Hepatocyte (in vitro differentiated cells): ENCODE measurements at regions not wholly inside any gene's neighbourhood (a gene's known extent, or its start where the extent isn't known, plus 50 kb on each side); places are given as distances from the start of the nearest gene placed in this dataset.
A peak's percentile ranks its signal among the peaks of the same experiment; 100 is the strongest.

ENCODE experiments used
- DNase-seq: peaks from one replicate; pipeline ENCODE4 v3.0.0-alpha.2; 2016; ENCODE audit warnings: low spot score
- H2AFZ ChIP-seq: fragments of 200-600 bp; sonication (generic); 2 replicates; pipeline ENCODE4 v1.6.0; 2016; ENCODE audit warnings: antibody characterized with exemption, mild to moderate bottlenecking
- H3K27ac ChIP-seq: fragments of 200-600 bp; sonication (generic); 2 replicates; pipeline ENCODE4 v1.5.1; 2016; ENCODE audit warnings: mild to moderate bottlenecking
- H3K27me3 ChIP-seq: fragments of 200-600 bp; sonication (generic); 2 replicates; pipeline ENCODE4 v1.6.1; 2016
- H3K36me3 ChIP-seq: fragments of 200-600 bp; sonication (generic); replicated peaks from 2 replicates; pipeline ENCODE4 v1.5.1; 2016; ENCODE audit warnings: low read depth; ENCODE audit not compliant: insufficient read depth
- H3K4me1 ChIP-seq: fragments of 200-600 bp; sonication (generic); 2 replicates; pipeline ENCODE4 v1.5.1; 2016; ENCODE audit warnings: mild to moderate bottlenecking, moderate library complexity; ENCODE audit not compliant: insufficient read depth
- H3K4me2 ChIP-seq: fragments of 200-600 bp; sonication (generic); 2 replicates; pipeline ENCODE4 v1.6.0; 2016
- H3K4me3 ChIP-seq: fragments of 200-600 bp; sonication (generic); 2 replicates; pipeline ENCODE4 v1.5.1; 2016; ENCODE audit warnings: mild to moderate bottlenecking
- H3K79me2 ChIP-seq: fragments of 200-600 bp; sonication (generic); 2 replicates; pipeline ENCODE4 v1.6.0; 2017; ENCODE audit warnings: mild to moderate bottlenecking
- H3K9me2 ChIP-seq: fragments of 200-600 bp; sonication (generic); replicated peaks from 2 replicates; pipeline ENCODE4 v1.6.0; 2017; ENCODE audit warnings: mild to moderate bottlenecking; ENCODE audit not compliant: insufficient read depth
- H3K9me3 ChIP-seq: fragments of 200-600 bp; sonication (generic); 2 replicates; pipeline ENCODE4 v1.5.1; 2016; ENCODE audit warnings: low read depth, mild to moderate bottlenecking
- H4K20me1 ChIP-seq: fragments of 200-600 bp; sonication (generic); 2 replicates; pipeline ENCODE4 v1.6.0; 2016; ENCODE audit warnings: mild to moderate bottlenecking; ENCODE audit not compliant: insufficient read depth, poor library complexity, severe bottlenecking
- EZH2 ChIP-seq: fragments of 200-600 bp; sonication (generic); IDR thresholded peaks from 2 replicates; pipeline ENCODE4 v1.6.1; 2016; ENCODE audit warnings: antibody characterized with exemption, mild to moderate bottlenecking, borderline replicate concordance
- EZH2phosphoT487 ChIP-seq: fragments of 200-600 bp; sonication (generic); IDR thresholded peaks from one replicate; pipeline ENCODE4 v1.6.1; 2018; ENCODE audit warnings: antibody characterized with exemption, mild to moderate bottlenecking, low read depth, moderate library complexity; ENCODE audit not compliant: unreplicated experiment, severe bottlenecking
- WGBS: methylation state at CpG from one replicate; pipeline ENCODE4 v1.1.6; 2016; ENCODE audit warnings: low lambda C conversion rate; ENCODE audit errors: missing lambda C conversion rate; 5-methylcytosine and 5-hydroxymethylcytosine counted together
- TF ChIP-seq, protein P1 (sequence below): fragments of 200-600 bp; sonication (generic); IDR thresholded peaks from 2 replicates; pipeline ENCODE4 v1.5.1; 2016; ENCODE audit warnings: antibody characterized with exemption, mild to moderate bottlenecking; ENCODE audit not compliant: poor library complexity

DNA sequence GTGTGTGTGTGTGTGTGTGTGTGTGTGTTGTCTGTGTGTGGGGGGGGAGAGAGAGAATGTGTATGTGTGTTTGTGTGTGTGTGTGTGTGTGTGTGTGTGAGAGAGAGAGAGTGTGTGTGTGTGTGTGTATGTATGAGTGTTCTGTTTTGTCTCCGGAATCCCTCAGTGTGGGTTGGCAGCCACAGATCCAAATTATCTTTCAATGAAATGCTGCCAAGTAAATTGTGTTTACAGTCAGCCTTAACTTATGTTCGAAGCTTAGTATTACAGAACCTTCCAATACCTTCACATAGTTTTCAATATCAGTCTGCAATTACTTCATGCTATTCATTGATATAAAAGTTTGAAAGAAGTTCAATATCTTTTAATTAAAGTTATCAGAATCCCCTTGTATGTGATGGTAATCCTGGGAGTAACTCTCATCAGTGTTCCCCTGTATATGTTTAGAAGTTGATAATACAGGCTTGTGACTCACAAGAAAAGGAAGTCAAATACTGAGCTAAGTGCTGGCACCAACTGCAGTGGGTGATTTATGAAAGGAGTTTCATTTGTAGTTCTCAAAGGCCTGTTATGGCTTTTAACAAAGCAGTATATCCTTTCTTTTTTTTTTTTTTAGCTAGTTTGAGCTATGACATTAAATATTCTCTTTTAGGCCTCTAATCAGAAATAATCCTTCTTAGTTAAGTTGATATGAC is 51.6 kb upstream of the HTR2C start:
- Histone ChIP-seq H3K9me2 (no peaks in the 10 kb centered on the region), H2AFZ (no peak overlapping the region), H3K4me3 (no peak overlapping the region), H3K36me3 (no peaks in the 10 kb centered on the region), H4K20me1 (no peaks in the 10 kb centered on the region), H3K27me3 (no peaks in the 10 kb centered on the region), H3K79me2 (no peaks in the 10 kb centered on the region), H3K27ac (no peak overlapping the region), H3K4me1 (peaks cover 6% of the 10 kb centered on the region), H3K4me2 (peak overlapping the region; percentile 43), H3K9me3 (no peaks in the 10 kb centered on the region)
- WGBS, result 54% methylated on average over 2 of the region's 2 CpGs
- TF ChIP-seq, protein P1, sequence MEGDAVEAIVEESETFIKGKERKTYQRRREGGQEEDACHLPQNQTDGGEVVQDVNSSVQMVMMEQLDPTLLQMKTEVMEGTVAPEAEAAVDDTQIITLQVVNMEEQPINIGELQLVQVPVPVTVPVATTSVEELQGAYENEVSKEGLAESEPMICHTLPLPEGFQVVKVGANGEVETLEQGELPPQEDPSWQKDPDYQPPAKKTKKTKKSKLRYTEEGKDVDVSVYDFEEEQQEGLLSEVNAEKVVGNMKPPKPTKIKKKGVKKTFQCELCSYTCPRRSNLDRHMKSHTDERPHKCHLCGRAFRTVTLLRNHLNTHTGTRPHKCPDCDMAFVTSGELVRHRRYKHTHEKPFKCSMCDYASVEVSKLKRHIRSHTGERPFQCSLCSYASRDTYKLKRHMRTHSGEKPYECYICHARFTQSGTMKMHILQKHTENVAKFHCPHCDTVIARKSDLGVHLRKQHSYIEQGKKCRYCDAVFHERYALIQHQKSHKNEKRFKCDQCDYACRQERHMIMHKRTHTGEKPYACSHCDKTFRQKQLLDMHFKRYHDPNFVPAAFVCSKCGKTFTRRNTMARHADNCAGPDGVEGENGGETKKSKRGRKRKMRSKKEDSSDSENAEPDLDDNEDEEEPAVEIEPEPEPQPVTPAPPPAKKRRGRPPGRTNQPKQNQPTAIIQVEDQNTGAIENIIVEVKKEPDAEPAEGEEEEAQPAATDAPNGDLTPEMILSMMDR, result no peak
- TF ChIP-seq EZH2 (no peak), EZH2phosphoT487 (no peak)
- DNase-seq, result no peak
